Activated naive CD4-positive, alpha-beta T cell treated with anti-CD3 and anti-CD28 coated beads, Interleukin-2, amount 10 ng/mL, durations not matched to agents 7 days and 5 days (primary cell): ENCODE measurements at regions not wholly inside any gene's neighbourhood (a gene's known extent, or its start where the extent isn't known, plus 50 kb on each side); places are given as distances from the start of the nearest gene placed in this dataset.
"Not testable (repeated sequence)": the region's sequence is repeated elsewhere in the genome, so short reads cannot be mapped to it uniquely, and the experiment has no call there.

Source experiments
- CTCF ChIA-PET: fragments of 350-600 bp; sonication (Branson Sonifier 250); formaldehyde crosslinking; loops from one replicate; lab custom pipeline; 2021; ENCODE audit warnings: antibody characterized with exemption; lab: Charles Lee
- DNase-seq: peaks from one replicate; pipeline ENCODE4 v3.0.0-alpha.2; 2020
- H3K27ac Mint-ChIP-seq: one replicate; pipeline ENCODE4 v1.8.0; 2021; ENCODE audit warnings: mild to moderate bottlenecking, moderate library complexity, mixed read lengths
- H3K27me3 Mint-ChIP-seq: one replicate; pipeline ENCODE4 v1.8.0; 2021; ENCODE audit warnings: mild to moderate bottlenecking, mixed read lengths
- H3K36me3 Mint-ChIP-seq: one replicate; pipeline ENCODE4 v1.8.0; 2021; ENCODE audit warnings: mixed read lengths
- H3K4me1 Mint-ChIP-seq: one replicate; pipeline ENCODE4 v1.8.0; 2021; ENCODE audit warnings: mixed read lengths
- H3K4me3 Mint-ChIP-seq: one replicate; pipeline ENCODE4 v1.8.0; 2021; ENCODE audit warnings: mild to moderate bottlenecking, moderate library complexity, mixed read lengths
- H3K9me3 Mint-ChIP-seq: one replicate; pipeline ENCODE4 v1.8.0; 2021; ENCODE audit warnings: mixed read lengths

DNA sequence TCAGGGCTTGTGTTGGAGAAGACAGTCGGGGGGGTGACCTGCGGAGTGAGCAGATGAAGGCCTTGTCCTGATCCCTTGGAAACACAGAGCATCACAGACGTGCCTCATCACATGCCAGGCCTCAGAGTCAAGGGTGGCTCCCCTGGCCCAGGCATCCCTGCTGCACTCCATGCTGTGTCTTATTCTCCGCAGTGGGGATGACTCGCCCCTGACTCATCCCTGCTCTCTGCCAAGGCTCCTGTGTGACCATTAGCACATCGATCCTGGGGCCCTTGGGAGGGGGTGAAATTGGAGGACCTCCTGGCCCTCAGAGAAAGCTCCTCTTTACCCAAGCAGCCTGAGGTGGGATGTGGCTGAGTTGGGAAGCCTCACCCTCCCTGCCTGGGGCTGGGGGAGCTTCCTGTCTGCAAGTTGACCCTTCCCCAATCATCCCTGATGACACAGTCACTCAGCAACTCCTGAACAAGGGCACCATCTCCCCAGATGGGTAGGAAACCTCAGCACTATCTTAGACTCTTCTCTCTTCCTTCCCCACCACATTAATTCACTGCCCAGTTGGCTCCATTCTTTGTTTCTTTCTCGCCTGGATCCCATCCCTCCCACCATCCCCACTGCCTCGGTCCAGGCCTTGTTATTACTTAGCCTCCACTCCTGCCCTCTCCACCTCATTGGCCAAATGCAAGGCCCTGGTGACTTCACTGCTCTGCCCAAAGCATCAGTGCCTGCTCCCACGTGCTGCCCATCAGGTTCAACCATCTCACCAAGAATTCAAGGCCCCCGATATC is 74.6 kb downstream of the CAMK2N1 start:
- no peak overlapping the region for H3K27ac Mint-ChIP-seq
- H3K9me3 Mint-ChIP-seq: no peaks in the 10 kb centered on the region
- H3K4me3 Mint-ChIP-seq: no peak overlapping the region
- no peaks in the 10 kb centered on the region for H3K36me3 Mint-ChIP-seq
- peaks cover 2% of the 10 kb centered on the region for H3K4me1 Mint-ChIP-seq
- peaks cover 9% of the 10 kb centered on the region for H3K27me3 Mint-ChIP-seq
- CTCF ChIA-PET: interaction anchor here (0.8 kb wide), 1 partner anchor 50 kb away, joined by 3 read pairs; no protein-coding TSS in a partner anchor
- DNase-seq: no peak

- Mint-ChIP-seq H3K27me3 (peaks cover 17% of the 10 kb centered on the region), H3K27ac (no peak overlapping the region), H3K4me3 (no peak overlapping the region), H3K36me3 (no peaks in the 10 kb centered on the region), H3K9me3 (no peaks in the 10 kb centered on the region), H3K4me1 (peaks cover 2% of the 10 kb centered on the region)
- DNase-seq: no peak
- CTCF ChIA-PET: interaction anchor here (0.8 kb wide), 1 partner anchor 49 kb away, joined by 3 read pairs; no protein-coding TSS in a partner anchor
These were observed 75.5 kb downstream of the CAMK2N1 start for GRCh38 chr1:20410503-20410902.

- Mint-ChIP-seq H3K4me3 (no peak overlapping the region), H3K27ac (no peak overlapping the region), H3K27me3 (peaks cover 23% of the 10 kb centered on the region), H3K36me3 (no peaks in the 10 kb centered on the region), H3K4me1 (peaks cover 2% of the 10 kb centered on the region), H3K9me3 (no peaks in the 10 kb centered on the region)
- CTCF ChIA-PET: no interaction called here
- no peak for DNase-seq
These were observed 76.0 kb downstream of the CAMK2N1 start for GRCh38 chr1:20409971-20410370.

- Mint-ChIP-seq H3K9me3 (no peaks in the 10 kb centered on the region), H3K27me3 (peaks cover 32% of the 10 kb centered on the region), H3K4me1 (no peaks in the 10 kb centered on the region), H3K36me3 (no peaks in the 10 kb centered on the region), H3K4me3 (no peak overlapping the region), H3K27ac (no peak overlapping the region)
- DNase-seq: no peak
- CTCF ChIA-PET: interaction anchor here (0.8 kb wide), 1 partner anchor 20 kb away, joined by 3 read pairs; no protein-coding TSS in a partner anchor
These were observed 77.0 kb downstream of the CAMK2N1 start for GRCh38 chr1:20409012-20409411.

GRCh38 chr1:20408133-20408650 is 77.8 kb downstream of the CAMK2N1 start:
- H3K4me1 Mint-ChIP-seq, CTCF ChIA-PET, H3K4me3 Mint-ChIP-seq: not testable (repeated sequence)

DNA sequence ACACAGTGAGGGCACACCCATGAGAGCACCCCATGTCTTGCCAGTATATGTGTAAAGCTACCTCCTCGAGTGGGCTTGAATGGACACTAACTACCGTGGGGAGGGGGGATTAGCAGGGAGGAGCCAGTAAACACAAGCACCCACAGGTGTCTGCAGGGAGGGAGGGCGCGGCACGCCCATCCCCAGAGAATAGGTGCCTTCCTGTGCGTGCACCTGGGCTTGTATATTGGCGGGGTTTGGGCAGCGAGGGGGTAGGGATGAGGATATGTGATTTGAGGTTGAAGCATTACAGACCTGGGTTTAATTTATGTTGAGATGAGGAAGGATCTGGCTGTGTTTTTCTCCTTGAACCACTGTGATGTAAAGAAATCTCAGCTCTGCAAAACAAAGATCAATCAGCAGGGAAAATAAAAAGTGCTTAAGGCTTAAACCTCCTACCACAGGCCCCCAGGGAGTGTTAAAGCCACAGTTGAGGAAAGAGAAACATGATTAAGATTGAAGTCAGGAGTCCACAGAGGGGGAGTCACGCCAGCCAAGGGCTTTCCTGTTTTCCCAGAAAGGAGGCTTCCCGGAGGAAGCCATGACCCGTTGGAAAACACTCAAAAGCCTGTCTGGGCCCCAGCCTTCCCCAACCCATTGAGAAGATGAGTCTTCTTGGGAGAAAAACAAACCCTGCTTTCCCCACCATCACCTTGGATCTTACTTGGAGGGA is 80.0 kb downstream of the CAMK2N1 start:
- DNase-seq: no peak
- CTCF ChIA-PET: no interaction called here
- Mint-ChIP-seq H3K4me3 (no peak overlapping the region), H3K36me3 (no peaks in the 10 kb centered on the region), H3K4me1 (no peaks in the 10 kb centered on the region), H3K27me3 (peaks cover 56% of the 10 kb centered on the region), H3K9me3 (no peaks in the 10 kb centered on the region), H3K27ac (no peak overlapping the region)

More at GRCh38 chr1:20408133-20408650, 77.8 kb downstream of the CAMK2N1 start:
- not testable (repeated sequence) for H3K9me3 Mint-ChIP-seq, H3K27ac Mint-ChIP-seq, H3K36me3 Mint-ChIP-seq, DNase-seq
- peaks cover 40% of the 10 kb centered on the region for H3K27me3 Mint-ChIP-seq

- Mint-ChIP-seq H3K4me3 (no peak overlapping the region), H3K9me3 (no peaks in the 10 kb centered on the region), H3K27me3 (peaks cover 64% of the 10 kb centered on the region), H3K27ac (no peak overlapping the region), H3K36me3 (no peaks in the 10 kb centered on the region), H3K4me1 (no peaks in the 10 kb centered on the region)
- no peak for DNase-seq
- CTCF ChIA-PET: no interaction called here
These were observed 80.8 kb downstream of the CAMK2N1 start for GRCh38 chr1:20405051-20405754.
